Hepatocyte (in vitro differentiated cells): ENCODE measurements at regions not wholly inside any gene's neighbourhood (a gene's known extent, or its start where the extent isn't known, plus 50 kb on each side); places are given as distances from the start of the nearest gene placed in this dataset.
A peak's percentile ranks its signal among the peaks of the same experiment; 100 is the strongest.

Experiments used
- DNase-seq: peaks from one replicate; pipeline ENCODE4 v3.0.0-alpha.2; 2016; ENCODE audit warnings: low spot score
- H2AFZ ChIP-seq: fragments of 200-600 bp; sonication (generic); 2 replicates; pipeline ENCODE4 v1.6.0; 2016; ENCODE audit warnings: antibody characterized with exemption, mild to moderate bottlenecking
- H3K27ac ChIP-seq: fragments of 200-600 bp; sonication (generic); 2 replicates; pipeline ENCODE4 v1.5.1; 2016; ENCODE audit warnings: mild to moderate bottlenecking
- H3K27me3 ChIP-seq: fragments of 200-600 bp; sonication (generic); 2 replicates; pipeline ENCODE4 v1.6.1; 2016
- H3K36me3 ChIP-seq: fragments of 200-600 bp; sonication (generic); replicated peaks from 2 replicates; pipeline ENCODE4 v1.5.1; 2016; ENCODE audit warnings: low read depth; ENCODE audit not compliant: insufficient read depth
- H3K4me1 ChIP-seq: fragments of 200-600 bp; sonication (generic); 2 replicates; pipeline ENCODE4 v1.5.1; 2016; ENCODE audit warnings: mild to moderate bottlenecking, moderate library complexity; ENCODE audit not compliant: insufficient read depth
- H3K4me2 ChIP-seq: fragments of 200-600 bp; sonication (generic); 2 replicates; pipeline ENCODE4 v1.6.0; 2016
- H3K4me3 ChIP-seq: fragments of 200-600 bp; sonication (generic); 2 replicates; pipeline ENCODE4 v1.5.1; 2016; ENCODE audit warnings: mild to moderate bottlenecking
- H3K79me2 ChIP-seq: fragments of 200-600 bp; sonication (generic); 2 replicates; pipeline ENCODE4 v1.6.0; 2017; ENCODE audit warnings: mild to moderate bottlenecking
- H3K9me2 ChIP-seq: fragments of 200-600 bp; sonication (generic); replicated peaks from 2 replicates; pipeline ENCODE4 v1.6.0; 2017; ENCODE audit warnings: mild to moderate bottlenecking; ENCODE audit not compliant: insufficient read depth
- H3K9me3 ChIP-seq: fragments of 200-600 bp; sonication (generic); 2 replicates; pipeline ENCODE4 v1.5.1; 2016; ENCODE audit warnings: low read depth, mild to moderate bottlenecking
- H4K20me1 ChIP-seq: fragments of 200-600 bp; sonication (generic); 2 replicates; pipeline ENCODE4 v1.6.0; 2016; ENCODE audit warnings: mild to moderate bottlenecking; ENCODE audit not compliant: insufficient read depth, poor library complexity, severe bottlenecking
- CTCF ChIP-seq: fragments of 200-600 bp; sonication (generic); IDR thresholded peaks from 2 replicates; pipeline ENCODE4 v1.5.1; 2016; ENCODE audit warnings: antibody characterized with exemption, mild to moderate bottlenecking; ENCODE audit not compliant: poor library complexity
- EZH2 ChIP-seq: fragments of 200-600 bp; sonication (generic); IDR thresholded peaks from 2 replicates; pipeline ENCODE4 v1.6.1; 2016; ENCODE audit warnings: antibody characterized with exemption, mild to moderate bottlenecking, borderline replicate concordance
- EZH2phosphoT487 ChIP-seq: fragments of 200-600 bp; sonication (generic); IDR thresholded peaks from one replicate; pipeline ENCODE4 v1.6.1; 2018; ENCODE audit warnings: antibody characterized with exemption, mild to moderate bottlenecking, low read depth, moderate library complexity; ENCODE audit not compliant: unreplicated experiment, severe bottlenecking
- WGBS: methylation state at CpG from one replicate; pipeline ENCODE4 v1.1.6; 2016; ENCODE audit warnings: low lambda C conversion rate; ENCODE audit errors: missing lambda C conversion rate; 5-methylcytosine and 5-hydroxymethylcytosine counted together

DNA sequence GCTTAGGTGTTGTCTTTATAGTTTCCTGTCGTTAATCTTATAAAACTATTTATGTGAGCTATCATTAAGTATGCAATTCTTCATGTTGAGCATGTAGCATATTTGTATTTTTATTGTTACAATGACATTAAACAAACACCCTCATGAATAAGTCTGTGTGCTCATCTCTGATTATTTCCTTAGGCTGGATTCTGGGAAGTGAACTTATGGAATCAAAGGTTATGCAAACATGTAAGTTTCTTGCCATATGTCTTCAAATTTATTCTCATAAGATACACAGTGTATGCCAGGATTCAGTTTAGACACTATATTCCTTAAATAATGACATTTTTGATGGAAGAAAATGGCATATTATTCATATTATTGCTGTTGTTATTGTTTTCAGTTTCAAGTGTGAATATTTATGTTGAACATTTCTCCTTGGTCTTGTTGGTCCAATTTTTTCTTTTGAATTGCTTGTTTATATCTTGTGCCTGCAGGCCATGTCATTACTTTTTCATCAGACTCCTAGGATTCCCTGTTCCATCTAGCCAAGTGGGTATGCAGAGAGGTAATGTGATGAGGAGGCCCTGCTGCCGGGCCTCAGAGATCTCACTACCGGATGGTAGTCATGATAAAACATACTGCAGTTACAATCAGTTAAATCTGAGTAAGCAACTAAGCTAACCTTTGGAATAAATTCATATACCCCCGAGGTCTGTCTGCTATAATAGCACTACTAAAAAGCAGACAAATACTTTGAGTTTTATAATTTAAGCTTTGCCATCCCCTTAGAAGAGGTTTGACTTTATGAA is 684.3 kb upstream of the SGO1 start:
- Histone ChIP-seq H3K9me3 (no peaks in the 10 kb centered on the region), H4K20me1 (no peaks in the 10 kb centered on the region), H2AFZ (peak overlapping the region; percentile 1), H3K27ac (peak overlapping the region; percentile 35), H3K79me2 (no peaks in the 10 kb centered on the region), H3K9me2 (no peaks in the 10 kb centered on the region), H3K36me3 (no peaks in the 10 kb centered on the region), H3K4me3 (no peak overlapping the region), H3K4me1 (peaks cover 15% of the 10 kb centered on the region), H3K27me3 (no peaks in the 10 kb centered on the region), H3K4me2 (no peak overlapping the region)
- WGBS = 41% methylated on average over 4 of the region's 4 CpGs
- DNase-seq = no peak
- no peak for TF ChIP-seq CTCF
- no peak for TF ChIP-seq EZH2
- no peak for TF ChIP-seq EZH2phosphoT487

GRCh38 chr3:20865803-20866202 is 679.8 kb upstream of the SGO1 start:
- H3K9me3 ChIP-seq = no peaks in the 10 kb centered on the region
- H3K4me3 ChIP-seq = no peak overlapping the region
- H3K79me2 ChIP-seq = no peaks in the 10 kb centered on the region
- H3K9me2 ChIP-seq = no peaks in the 10 kb centered on the region
- H4K20me1 ChIP-seq = no peaks in the 10 kb centered on the region
- no peak for DNase-seq
- peaks cover 11% of the 10 kb centered on the region for H3K4me1 ChIP-seq
- no peak overlapping the region for H3K4me2 ChIP-seq
- H3K27ac ChIP-seq = peak overlapping the region; percentile 31
- TF ChIP-seq EZH2 (no peak), CTCF (no peak), EZH2phosphoT487 (no peak)
- H3K27me3 ChIP-seq = no peaks in the 10 kb centered on the region
- no peaks in the 10 kb centered on the region for H3K36me3 ChIP-seq
- H2AFZ ChIP-seq = no peak overlapping the region

GRCh38 chr3:20861454-20861853 is 675.4 kb upstream of the SGO1 start:
- peaks cover 3% of the 10 kb centered on the region for H3K4me1 ChIP-seq
- no peak overlapping the region for H3K4me2 ChIP-seq
- H3K36me3 ChIP-seq = no peaks in the 10 kb centered on the region
- no peaks in the 10 kb centered on the region for H3K9me2 ChIP-seq
- 82% methylated on average over 4 of the region's 4 CpGs for WGBS
- no peak overlapping the region for H3K27ac ChIP-seq
- TF ChIP-seq CTCF = no peak
- no peak for TF ChIP-seq EZH2phosphoT487
- TF ChIP-seq EZH2 = no peak
- H3K27me3 ChIP-seq = no peaks in the 10 kb centered on the region
- H4K20me1 ChIP-seq = no peaks in the 10 kb centered on the region
- H3K4me3 ChIP-seq = no peak overlapping the region
- no peak for DNase-seq
- no peaks in the 10 kb centered on the region for H3K79me2 ChIP-seq
- H2AFZ ChIP-seq = no peak overlapping the region
- H3K9me3 ChIP-seq = no peaks in the 10 kb centered on the region

DNA sequence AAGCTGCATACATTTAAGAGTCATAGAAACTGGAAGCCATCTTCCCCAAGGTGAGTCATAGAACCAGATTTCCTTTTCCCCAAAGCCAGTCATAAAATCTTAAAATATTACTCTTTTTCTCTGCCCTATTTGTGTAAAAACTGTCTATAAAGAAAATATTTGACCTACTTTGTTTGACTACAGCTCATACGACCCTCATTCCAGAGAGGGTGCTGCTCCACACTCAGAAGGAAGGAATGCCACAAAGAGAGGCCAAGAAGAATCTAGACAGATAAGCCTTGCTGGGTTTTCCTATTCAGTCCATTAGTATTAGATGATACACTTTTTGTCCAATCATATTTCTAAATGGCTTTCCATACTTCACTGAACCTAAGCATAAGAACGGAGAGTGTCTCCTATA is 671.6 kb upstream of the SGO1 start:
- Histone ChIP-seq H2AFZ (no peak overlapping the region), H3K4me2 (no peak overlapping the region), H3K4me1 (peaks cover 5% of the 10 kb centered on the region), H3K79me2 (no peaks in the 10 kb centered on the region), H3K9me2 (no peaks in the 10 kb centered on the region), H4K20me1 (no peaks in the 10 kb centered on the region), H3K27ac (no peak overlapping the region), H3K36me3 (no peaks in the 10 kb centered on the region), H3K4me3 (no peak overlapping the region), H3K9me3 (no peaks in the 10 kb centered on the region), H3K27me3 (no peaks in the 10 kb centered on the region)
- 64% methylated on average over 2 of the region's 2 CpGs for WGBS
- DNase-seq = no peak
- no peak for TF ChIP-seq EZH2phosphoT487
- TF ChIP-seq CTCF = no peak
- TF ChIP-seq EZH2 = no peak
